Stimulated activated CD4-positive, alpha-beta T cell treated with anti-CD3 and anti-CD28 coated beads, Interleukin-4, amount 100 ng/mL, for 4 hours (primary cell): ENCODE measurements at regions not wholly inside any gene's neighbourhood (a gene's known extent, or its start where the extent isn't known, plus 50 kb on each side); places are given as distances from the start of the nearest gene placed in this dataset.
A peak's percentile ranks its signal among the peaks of the same experiment; 100 is the strongest.
"Not testable (repeated sequence)": the region's sequence is repeated elsewhere in the genome, so short reads cannot be mapped to it uniquely, and the experiment has no call there.

ENCODE experiments used
- DNase-seq, 2 experiments: peaks; one replicate each; pipeline ENCODE4 v3.0.0-alpha.2; 2020

DNA sequence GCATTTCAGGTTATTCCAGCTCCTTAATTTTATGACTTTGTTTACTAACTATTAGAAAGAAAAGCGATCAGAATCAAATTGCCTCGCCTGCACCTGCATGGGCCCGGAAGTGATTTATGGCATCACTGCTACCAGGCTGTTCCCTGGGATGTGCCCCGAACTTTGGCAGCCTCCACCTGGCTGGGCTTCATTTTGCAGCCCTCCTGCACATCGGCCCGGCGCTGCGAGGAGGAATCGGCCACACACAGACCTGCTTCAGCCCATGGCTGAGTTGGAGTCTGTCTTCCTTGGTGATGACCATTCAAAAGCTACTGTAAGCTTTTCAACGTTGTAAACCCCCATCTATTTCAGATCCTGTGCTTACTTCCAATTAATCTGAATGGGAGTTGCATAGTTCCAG lies 638.0 kb downstream of the RNF144A start:
- DNase-seq = no peak

DNA sequence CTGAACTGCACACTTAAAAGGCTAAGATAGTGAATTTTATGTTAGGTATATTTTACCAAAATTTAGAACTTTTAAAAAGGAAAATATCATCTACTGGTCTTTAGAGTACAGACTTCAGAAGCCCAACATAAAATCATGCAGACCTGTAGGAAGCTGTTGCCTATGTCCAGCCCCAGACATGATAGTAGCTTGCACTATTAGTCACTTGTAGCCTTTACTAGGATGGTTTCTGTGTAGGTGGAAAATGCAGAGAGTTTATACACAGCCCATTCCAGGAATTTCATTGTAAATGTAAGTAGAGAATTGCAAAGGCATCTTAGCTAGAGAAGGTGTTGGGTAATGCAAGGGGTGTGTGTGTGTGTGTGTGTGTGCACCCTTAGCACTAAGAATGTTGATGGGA lies 640.2 kb downstream of the RNF144A start:
- no peak for DNase-seq

DNA sequence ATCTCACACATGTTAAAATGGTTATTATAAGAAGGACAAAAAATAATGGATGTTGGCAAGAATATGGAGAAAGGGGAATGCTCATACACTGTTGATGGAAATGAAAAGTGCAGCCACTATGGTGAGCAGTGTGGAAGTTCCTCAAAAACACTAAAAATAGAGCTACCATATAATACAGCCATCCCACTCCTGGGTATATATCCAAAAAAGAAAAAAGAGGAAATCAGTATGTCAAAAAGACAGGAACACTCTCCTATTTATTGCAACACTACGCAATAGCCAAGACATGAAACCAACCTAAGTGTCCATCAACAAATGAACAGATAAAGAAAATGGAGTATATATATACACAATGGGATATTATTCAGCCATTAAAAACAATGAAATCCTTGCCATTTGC lies 642.6 kb downstream of the RNF144A start:
- DNase-seq = no peak

DNA sequence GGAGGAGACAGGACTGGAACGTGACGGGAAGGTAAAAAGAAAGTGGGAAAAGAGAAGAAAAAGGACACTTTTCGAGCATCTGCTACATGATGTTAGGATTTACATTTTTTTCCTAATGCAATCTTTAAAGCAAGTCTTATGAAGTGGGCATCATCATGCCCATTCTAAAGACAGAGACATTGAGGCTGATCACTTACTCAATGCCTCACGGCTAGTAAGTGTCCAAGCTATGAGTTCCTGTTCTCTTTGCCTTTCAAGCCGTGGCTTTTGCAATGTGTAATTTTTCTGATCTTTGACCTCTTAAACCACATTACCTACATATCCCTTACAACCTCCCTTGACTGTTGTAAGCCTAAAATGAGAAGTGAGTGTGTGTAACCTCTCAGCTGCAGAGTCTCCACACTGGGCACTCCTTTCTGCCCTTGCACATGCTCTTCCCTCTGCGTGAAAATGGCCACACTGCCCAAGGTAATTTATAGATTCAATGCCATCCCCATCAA lies 649.2 kb downstream of the RNF144A start:
- no peak for DNase-seq

DNA sequence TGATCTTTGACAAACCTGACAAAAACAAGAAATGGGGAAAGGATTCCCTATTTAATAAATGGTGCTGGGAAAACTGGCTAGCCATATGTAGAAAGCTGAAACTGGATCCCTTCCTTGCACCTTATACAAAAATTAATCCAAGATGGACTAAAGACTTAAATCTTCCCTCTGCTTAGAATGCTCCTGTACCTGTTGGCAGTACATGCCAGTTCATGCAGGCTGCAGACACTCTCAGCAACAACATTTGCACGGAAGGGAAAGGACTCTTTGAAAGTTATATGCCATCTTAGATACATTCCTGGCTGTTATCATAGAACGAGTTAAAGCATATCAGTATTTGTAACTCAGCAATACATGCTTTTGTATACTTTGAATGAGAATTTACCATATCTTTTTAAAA lies 649.9 kb downstream of the RNF144A start:
- DNase-seq = not testable (repeated sequence)

DNA sequence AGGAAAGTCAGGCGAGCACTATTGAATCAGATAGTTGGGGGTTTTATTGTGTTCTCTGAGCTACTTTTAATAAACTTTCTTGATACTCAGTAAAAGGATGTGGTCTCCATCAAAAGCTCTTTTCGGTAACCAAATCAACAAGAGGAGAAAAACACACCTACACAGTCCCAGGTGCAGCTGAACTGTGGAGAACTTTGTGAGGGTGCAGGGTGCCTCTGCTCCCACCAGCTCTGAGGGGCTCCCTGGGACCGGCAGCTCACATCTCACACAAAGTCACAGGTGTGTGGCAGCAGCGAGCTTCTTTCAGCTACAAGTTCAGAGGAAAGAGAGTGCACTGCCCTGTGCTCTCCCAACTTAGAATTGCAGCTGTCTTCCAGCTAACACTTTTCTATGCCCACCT lies 650.4 kb downstream of the RNF144A start:
- peak; percentile 29 to 40 for DNase-seq

DNA sequence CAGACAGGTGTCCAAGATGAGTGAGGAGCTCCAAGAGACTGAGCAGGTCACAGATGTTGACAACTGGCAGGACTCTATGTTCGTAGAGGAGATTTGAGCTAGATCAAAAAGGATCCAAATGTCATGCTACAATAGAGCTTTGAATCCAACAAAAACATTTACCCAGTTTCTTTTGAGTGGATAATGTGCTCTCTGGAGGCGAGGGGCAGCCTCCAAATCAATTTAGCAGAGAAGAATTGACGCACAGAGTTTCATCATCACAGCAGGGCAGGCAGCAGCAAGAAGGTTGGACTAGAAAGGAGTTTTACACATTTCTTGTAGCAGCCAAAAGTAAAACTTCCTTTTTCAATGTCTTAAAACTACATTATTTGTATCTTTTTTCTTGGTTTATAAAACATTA lies 653.0 kb downstream of the RNF144A start:
- no peak for DNase-seq

DNA sequence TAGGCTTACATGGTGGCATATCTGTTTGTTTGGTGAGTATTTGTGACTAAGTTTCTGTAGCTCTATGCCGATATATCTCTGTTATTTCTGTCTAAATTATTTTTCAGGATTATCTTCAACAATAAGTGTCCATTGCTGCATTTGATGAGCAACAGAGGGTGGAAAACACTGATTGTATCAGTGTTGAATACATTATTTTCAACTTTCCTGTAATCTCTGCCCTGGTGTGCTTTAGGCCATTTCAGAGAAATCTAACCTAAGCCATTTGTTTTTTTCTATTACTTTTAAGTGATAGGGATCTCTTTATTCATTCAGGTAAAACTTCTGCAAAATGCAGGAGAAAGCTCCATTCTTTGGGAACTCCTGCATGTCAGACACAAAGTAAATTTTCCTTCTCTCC lies 654.5 kb downstream of the RNF144A start:
- no peak for DNase-seq

DNA sequence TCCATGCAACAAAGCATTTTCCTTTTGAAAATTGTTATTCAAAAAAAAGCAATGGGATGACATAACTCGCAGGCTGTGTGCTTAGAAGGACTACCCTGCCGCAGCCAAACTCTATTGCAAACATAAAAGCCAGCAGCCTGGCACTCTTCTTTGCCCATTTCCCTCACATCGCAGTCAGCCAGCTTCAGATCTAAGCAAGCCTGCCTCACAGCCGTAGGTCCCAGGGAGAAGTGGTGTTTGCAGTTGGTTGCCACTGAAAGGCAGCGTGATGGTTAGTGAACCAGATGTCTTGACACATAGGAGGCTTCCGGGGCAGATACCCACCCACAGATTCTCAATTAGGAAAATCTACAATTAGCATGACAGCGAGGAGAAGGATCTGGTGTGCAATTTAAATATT lies 655.2 kb downstream of the RNF144A start:
- DNase-seq = peak; percentile 12 to 15

DNA sequence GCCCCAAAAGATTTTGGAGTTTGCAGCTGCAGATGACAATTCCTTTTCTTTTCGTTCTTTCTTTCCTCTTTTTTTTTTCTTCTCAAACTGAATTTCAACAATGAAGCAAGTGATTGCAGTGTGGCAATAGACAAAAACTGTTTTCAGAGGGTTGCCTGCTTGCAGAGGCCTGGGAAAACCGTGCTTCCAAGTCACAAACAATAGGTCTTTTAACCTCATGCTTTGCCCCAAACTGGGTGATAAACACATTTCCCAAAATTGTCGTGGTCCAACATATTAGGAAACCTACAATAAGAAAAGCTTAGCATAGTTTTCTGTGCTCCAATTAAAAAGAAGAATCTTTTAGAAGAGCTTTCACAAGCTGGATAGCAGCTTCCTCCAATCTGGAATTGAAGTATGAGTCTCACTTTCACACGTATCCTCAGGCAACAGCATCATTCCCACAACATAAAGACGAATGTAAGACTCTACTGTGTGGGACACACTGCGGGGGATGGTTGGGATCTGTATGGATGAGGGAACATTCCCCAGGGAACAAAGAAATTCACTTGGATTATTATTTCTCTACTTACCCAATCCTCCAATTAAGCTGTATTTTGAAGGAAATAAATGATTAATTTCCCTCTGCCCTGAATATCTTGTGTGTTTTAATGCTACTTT lies 656.1 kb downstream of the RNF144A start:
- DNase-seq = no peak

DNA sequence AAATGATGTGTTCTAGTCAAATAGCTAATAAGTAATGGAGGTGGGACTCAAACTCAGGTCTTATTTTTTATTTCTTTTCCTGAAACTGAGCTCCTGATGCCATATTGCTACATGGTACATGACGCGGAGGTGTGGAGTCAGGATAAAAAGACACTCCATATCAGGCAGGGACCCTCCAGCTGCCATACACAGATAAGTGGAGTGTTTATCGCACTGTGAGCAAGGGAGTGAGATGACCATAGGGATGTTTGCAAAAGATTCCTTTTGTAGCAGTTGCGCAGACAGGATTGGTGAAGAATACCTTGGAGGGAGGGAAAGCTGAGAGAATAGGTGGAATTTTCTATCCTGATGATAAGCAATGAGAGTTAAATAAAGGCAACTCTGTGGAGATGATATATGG lies 657.2 kb downstream of the RNF144A start:
- no peak for DNase-seq

DNA sequence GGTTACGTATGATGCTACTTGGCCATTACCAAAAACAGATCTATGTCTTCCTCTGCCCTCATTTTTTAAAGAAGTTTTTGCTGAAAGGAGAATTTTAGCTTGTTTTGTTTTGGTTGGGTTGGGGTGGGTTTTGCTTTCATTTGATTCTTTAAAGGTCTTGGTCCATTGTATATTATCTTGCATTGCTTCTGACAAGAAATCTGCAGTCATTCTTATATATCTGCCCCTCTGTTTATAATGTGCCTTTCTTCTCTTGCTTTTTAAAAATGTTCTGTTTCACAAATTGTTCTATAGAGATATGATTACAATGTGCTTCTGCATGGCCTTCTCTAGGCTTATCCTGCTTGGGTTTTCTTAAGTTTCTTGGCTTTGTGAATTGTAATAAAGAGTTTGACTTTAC lies 660.6 kb downstream of the RNF144A start:
- no peak for DNase-seq

DNA sequence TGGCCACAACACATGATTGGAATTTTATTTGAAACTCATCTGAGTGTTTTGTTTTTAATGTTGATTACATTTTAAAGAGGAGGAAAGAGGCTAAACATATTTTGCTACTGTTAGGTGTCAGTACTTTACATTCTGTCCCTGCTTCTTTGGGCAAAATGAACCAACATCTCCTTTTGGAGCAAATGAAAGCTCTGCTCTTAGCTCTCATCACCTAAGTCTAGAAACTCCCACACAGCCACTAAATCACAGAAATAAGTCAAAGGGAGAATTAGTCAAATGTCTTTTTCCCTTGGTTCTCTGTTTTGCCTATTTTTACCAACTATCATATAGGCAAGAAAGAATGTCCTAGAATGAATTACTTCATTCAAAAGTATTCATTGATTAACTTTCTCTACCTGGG lies 666.8 kb downstream of the RNF144A start:
- no peak for DNase-seq

DNA sequence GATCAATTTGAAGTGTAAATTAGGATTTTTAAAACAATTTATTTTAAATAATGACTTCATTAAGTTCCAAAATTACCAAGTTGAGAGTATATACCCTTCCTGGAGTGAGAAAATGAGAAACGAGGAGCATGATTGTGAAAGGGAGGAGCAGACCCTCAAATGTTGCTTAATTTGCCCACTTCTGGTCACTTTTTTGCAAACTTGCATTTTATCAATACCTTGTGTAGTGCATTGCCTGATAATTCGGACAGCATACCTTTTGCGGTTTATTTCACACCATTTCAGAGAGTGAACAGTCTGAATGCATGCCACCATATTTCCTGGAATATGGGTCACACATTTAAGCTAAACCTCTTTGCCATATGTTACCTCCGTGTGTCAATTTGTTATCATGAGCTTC lies 669.7 kb downstream of the RNF144A start:
- DNase-seq = no peak

DNA sequence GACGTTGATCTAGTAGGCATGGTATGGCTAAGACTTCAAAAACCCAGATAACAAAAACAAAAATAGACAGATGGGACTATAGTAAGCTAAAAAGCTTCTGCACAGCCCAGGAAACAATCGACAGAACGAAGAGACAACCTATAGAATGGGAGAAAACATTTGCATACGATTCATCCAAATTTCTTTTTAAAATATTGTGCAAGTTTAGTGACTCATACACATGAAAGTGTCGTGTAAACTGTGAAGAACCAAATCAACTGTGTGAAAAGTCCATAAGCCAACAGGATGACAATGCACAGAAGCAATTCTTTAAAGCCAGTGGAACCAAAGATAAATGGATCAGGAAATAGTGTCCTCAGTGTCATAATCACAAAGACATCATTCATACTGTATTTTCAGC lies 671.1 kb downstream of the RNF144A start:
- DNase-seq = no peak

DNA sequence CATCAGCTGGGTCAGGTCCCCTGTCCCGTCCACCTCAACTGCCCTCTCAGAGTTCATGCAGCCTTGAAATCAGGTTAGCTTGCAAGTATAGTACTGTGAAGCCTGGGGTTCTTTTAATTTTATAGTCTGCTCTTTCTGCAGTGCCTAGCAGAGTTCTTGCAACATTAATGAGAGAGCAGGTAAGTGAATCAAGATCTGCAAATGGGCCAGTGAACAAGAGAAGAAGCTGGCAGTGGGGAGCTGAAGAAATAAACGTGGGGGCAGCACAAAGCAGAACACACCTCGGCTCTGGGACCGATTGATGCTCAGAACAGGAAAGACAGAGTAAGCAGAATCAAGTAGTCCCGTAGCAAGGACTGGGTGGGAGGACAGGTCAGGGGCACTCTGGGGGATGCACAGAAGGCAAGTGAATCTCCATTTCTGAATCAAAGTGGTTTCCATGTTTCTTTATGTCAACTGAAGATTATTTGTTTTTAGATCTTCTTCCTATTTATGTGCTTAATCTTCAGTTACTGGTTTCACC lies 675.5 kb downstream of the RNF144A start:
- no peak for DNase-seq

DNA sequence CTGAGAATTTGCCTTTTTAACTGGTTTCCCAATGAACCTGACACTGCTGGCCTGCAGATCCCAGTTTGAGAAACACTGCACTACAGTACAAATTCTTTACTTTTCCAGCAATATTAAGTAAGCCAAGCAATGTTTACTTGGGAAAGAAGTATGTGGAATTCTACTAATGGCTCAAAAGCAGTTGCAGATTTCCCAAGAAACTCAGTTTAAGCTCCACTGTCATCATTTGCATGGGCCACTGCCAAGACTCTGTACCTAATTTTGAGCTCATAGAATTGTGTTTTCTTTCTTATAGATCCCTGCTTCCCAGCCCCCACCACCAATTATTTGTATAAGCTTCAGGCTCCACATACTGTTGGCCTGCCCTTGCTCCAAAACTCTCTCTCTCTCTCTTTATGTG lies 676.1 kb downstream of the RNF144A start:
- no peak for DNase-seq

DNA sequence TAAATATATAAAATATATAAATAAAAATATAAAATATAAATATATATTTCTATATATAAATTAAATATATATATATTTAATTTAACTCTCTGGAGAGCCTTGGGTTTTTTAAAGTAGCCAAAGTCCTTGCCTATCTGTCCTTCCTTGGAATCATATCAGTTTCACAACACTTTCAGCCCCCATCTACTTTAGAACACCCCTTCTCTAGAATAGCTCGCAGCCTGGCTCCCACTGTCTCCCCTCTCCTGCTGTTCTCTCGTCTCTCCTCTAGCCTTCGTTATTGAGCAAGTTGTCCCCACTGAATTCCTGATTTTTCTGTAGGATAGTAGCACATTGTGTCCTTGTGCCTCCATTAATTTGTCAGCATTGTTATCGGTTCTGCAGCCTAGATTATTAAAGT lies 677.0 kb downstream of the RNF144A start:
- no peak for DNase-seq

DNA sequence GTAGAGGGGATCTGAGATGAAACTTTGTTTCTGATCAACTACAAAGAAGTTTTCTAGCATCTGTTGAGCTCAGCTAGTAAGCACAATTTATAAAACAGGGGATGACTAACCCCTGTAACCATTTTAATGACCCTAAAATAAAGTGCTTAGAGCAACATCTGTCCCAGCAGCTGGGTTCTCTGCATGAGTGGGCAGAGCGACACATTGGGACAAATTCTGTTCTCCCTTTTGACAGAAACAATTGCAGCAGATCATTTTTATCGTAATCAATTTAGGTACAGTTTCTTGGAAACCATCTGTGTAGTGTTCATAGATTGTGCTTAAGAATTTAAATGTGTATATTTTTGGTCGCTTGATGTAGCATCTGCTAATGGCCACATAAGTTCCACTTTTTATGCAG lies 678.0 kb downstream of the RNF144A start:
- no peak for DNase-seq

DNA sequence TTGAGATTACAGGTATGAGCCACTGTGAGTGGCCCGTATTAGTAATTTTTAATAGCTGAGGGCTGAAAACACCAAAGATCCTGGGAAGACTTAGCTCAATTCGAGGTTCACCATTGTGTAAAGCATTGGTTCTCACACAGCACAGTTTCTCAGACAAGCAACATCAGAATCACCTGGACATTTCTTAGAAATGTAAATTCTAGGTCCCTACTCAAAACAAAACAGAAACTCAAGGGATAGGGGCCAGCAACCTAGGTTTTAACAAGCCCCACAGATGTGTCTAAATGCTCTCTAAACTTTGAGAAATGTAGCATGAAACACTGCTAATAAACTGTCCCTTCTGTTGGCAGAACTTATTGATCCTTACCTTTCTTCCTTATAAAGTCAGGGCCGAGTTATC lies 681.2 kb downstream of the RNF144A start:
- DNase-seq = no peak

DNA sequence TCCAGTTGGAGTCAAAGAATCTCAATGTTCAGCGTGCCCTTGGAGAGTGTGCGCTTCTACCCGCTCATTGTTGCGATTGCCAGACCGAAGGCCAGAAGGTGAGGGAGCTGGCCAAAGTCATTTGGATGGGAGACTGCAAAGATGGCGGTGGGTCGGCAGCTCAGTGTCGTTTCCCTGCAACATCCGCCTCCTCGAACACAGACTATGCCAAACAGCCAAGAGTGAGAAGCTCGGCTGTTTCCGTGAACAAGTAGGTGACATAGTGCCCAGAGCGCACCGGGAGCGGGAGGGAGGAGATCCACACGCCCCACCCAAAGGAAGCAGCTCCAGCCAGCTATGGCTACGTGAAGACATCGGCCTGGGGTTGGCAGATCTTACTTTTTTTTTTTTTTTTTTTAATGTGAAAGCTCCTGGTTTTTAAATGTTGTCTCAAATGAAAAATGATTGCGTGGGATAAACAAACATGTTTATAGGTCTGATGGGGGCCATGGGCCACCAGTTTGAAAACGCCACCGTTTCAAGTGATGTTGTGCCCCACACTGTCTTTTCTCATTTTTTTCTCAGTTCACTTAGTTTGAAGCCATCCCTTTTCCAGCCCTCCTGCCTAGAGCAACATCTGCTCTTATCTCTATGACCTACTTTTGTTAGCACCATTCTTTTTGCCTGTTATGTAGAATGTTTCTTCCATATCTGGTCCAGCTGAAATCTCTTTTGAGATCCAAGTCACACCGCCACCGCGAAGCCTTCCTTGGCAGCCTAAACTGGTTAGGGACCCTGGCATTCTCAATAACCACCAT lies 682.4 kb downstream of the RNF144A start:
- no peak for DNase-seq

DNA sequence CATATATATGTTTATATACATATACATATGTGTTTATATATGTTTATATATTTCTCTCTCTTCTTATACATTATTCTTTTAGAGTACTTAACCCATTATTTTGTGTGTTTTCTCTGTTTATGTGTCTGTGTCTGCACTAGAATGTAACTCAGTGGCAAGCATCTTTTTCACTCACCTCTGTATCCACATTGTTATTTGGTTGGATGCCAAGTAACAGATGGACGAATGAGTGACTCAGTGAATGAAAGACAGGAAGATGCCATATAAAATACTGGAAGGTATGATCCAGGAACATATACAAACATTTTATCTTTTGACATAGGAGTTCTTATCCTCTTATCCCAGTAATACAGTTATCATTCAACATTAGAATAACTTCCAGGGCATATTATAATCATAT lies 684.8 kb downstream of the RNF144A start:
- DNase-seq = no peak

DNA sequence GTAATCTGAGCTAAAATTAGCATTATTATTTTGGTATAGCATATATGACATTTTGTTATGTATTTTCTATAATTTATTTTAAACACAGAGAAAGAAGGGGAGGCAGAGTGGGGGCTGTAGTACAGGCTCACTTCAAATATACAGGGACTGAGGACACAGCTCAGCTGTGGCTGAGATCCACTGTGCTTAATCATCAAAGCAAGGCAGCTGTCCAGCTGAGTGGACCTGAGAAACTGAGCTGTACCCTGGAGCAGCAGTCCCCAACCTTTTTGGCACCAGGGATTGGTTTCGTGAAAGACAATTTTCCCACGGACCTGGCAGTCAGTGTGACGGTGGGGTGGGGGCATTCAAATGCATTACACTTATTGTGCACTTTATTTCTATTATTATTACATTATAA lies 687.2 kb downstream of the RNF144A start:
- DNase-seq = no peak

DNA sequence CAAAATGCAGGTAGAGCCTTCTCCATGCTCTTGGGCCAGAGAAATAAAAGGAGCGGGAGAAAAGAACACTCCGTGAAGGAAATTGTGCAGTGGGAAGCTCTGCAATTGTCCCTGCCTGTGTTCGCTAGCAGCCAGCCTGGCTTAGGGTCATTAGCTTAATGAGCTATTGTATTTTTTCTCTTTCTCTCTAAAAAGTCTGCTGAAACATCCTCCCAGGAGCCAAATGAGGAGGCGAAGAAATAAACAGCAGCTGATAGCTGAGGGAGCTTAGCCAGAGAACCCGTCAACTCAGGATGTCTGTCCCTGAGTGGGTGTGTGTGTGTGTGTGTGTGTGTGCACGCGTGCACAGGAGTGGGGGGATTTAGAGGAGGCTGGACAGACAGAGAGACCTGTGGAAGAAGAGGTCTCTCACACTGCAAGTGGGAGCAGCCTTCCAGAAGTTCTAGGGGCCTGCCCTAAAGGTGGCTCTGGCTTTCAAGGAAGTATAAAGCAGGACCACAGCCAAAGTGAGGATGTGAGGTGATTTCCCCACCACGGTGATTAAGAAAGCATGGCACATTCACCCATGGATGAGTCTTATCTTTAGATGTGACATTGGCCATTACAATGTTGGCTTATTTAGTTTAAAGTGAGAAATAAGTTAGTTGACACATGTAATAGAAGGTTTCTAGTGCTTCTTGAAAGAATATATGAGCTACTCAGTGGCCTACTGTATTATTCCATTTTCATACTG lies 690.4 kb downstream of the RNF144A start:
- DNase-seq = no peak
